Gastroesophageal sphincter (tissue), 3 donors: ENCODE measurements at regions not wholly inside any gene's neighbourhood (a gene's known extent, or its start where the extent isn't known, plus 50 kb on each side); places are given as distances from the start of the nearest gene placed in this dataset.

Experiments
- CTCF ChIP-seq, 4 experiments: fragments of 200-600 bp in 2 of 4; fragments of 450-650 bp in 2 of 4; sonication (generic) in 1 of 4; IDR thresholded peaks; one replicate each; pipeline ENCODE4 v1.5.1; 2017 to 2019; ENCODE audit warnings: antibody characterized with exemption in 4 of 4, mild to moderate bottlenecking in 2 of 4, moderate library complexity in 2 of 4
- POLR2A ChIP-seq, 2 donors: fragments of 450-650 bp; IDR thresholded peaks; one replicate each; pipeline ENCODE4 v1.6.1; 2017; ENCODE audit warnings: antibody characterized with exemption in 2 of 2, mild to moderate bottlenecking in 2 of 2, moderate library complexity in 1 of 2

GRCh38 chr11:13883589-13883988, 78.9 kb upstream of the SPON1 start:
- TF ChIP-seq POLR2A (IDR thresholded peaks at IDR 0.05) (no peak), CTCF (IDR thresholded peaks at IDR 0.05) (no peak)
